Ectodermal cell (in vitro differentiated cells): ENCODE measurements at regions not wholly inside any gene's neighbourhood (a gene's known extent, or its start where the extent isn't known, plus 50 kb on each side); places are given as distances from the start of the nearest gene placed in this dataset.
"Not testable (repeated sequence)": the region's sequence is repeated elsewhere in the genome, so short reads cannot be mapped to it uniquely, and the experiment has no call there.

Experiments used
- H3K27ac ChIP-seq: 2 replicates; pipeline ENCODE4 v1.7.0; 2013; ENCODE audit warnings: mild to moderate bottlenecking, low read depth, low read length; ENCODE audit not compliant: insufficient read depth, poor library complexity, severe bottlenecking
- H3K27me3 ChIP-seq: 2 replicates; pipeline ENCODE4 v1.7.0; 2013; ENCODE audit warnings: mild to moderate bottlenecking, low read length; ENCODE audit not compliant: insufficient read depth, control insufficient read depth, poor library complexity, severe bottlenecking
- H3K36me3 ChIP-seq: one replicate; pipeline ENCODE4 v1.7.0; 2013; ENCODE audit warnings: low read length; ENCODE audit not compliant: control insufficient read depth, insufficient read depth
- H3K4me1 ChIP-seq: one replicate; pipeline ENCODE4 v1.7.0; 2013; ENCODE audit warnings: low read length; ENCODE audit not compliant: control insufficient read depth, insufficient read depth
- H3K4me3 ChIP-seq: 2 replicates; pipeline ENCODE4 v1.7.0; 2013; ENCODE audit warnings: low read depth, low read length, control low read depth; ENCODE audit not compliant: insufficient read depth
- H3K9me3 ChIP-seq: 2 replicates; pipeline ENCODE4 v1.7.0; 2013; ENCODE audit warnings: mild to moderate bottlenecking, low read length, moderate library complexity; ENCODE audit not compliant: control insufficient read depth
- WGBS, 2 experiments: methylation state at CpG; one replicate each; pipeline ENCODE4 v1.1.7; 2013; ENCODE audit warnings: missing lambda C conversion rate in 2 of 2; 5-methylcytosine and 5-hydroxymethylcytosine counted together

DNA sequence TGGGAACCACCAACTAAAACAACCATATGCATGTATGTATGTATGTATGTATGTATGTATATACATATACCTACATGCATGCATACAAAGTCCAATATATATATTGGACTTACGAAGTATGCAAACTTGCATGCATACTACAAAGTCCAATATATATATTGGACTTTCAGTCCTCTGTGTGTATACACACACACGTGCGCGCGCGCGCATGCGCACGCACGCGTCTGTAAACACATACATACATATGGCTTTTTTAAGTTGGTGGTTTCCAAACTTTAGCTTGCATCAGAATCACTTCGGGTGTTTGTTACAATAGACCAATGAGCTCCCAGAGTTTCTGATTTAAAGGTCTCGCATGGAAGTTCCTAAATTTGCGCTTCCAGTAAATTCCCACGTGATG is 197.5 kb upstream of the C1orf87 start:
- WGBS, 2 experiments: 88 to 94% methylated on average over 15 of the region's 15 CpGs
- Histone ChIP-seq H3K27ac (no peak overlapping the region), H3K27me3 (no peaks in the 10 kb centered on the region), H3K4me3 (no peak overlapping the region), H3K36me3 (no peaks in the 10 kb centered on the region), H3K9me3 (no peaks in the 10 kb centered on the region), H3K4me1 (no peaks in the 10 kb centered on the region)

DNA sequence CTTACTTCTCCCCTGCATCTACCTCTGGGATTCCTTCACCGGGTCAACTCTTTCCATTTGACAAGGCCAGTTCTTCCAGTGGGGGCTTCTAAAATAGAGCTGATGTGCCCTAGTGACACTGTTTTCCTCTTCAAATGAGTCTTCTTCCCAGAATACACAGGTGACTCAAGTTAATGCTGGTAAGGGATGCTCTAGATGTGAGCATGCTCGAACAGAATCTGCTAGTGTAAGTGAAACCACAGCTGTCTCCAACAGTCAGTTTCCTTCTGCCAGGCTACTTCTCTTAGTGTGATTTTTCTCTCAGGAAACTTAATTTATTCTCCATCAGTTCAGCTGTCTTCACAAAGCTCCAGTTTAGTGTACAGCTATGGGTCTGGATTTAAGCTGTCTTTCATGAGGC is 194.9 kb upstream of the C1orf87 start:
- no peaks in the 10 kb centered on the region for H3K27me3 ChIP-seq
- 95 to 97% methylated on average over 2 of the region's 2 CpGs for WGBS, 2 experiments
- no peaks in the 10 kb centered on the region for H3K9me3 ChIP-seq
- H3K4me3 ChIP-seq: no peak overlapping the region
- H3K27ac ChIP-seq: no peak overlapping the region
- H3K4me1 ChIP-seq: no peaks in the 10 kb centered on the region
- no peaks in the 10 kb centered on the region for H3K36me3 ChIP-seq

DNA sequence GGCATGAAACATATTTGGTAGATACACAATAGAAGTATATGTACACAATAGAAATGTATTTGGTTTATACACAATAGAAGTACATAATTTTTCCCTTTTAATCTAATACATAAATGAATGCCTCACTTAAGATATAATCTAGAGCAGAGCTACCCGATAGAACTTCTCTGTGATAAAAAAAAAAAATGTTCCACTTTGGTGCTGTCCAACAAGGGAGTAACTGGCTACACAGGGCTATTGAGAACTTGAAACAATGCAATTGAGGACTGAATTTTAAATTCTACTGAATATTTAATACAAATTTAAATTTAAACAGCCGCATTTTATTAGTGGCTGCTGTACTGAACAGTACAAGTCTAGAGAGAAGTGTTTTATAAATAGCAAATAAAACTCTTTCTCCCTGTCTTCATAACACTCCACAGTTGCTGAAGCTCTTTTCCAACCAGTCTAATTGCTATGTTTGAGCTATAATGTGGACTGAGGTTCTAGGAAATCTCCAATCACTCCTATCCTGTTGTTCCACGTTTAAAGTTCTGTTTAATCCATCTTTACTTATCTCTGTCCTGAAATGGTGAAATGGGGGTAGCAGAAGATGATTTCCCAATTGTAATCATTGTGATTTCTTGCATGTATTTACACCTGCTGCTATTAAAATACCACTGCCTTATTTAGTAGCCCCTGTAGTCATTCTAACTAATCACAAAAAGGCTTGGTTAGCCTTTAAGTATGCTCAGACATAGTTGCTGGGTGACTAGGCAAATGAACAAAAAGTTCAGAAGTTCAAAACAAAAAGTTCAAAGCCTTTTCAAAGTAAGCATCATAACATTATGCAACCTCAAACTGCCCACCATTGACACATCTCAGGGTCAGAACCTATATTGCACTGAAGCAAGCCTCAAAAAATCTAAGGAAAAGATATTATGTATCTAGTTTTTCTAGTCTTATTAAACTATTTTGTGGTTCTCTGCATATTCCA is 192.3 kb upstream of the C1orf87 start:
- H3K27ac ChIP-seq: no peak overlapping the region
- H3K4me1 ChIP-seq: no peaks in the 10 kb centered on the region
- no peaks in the 10 kb centered on the region for H3K9me3 ChIP-seq
- no peaks in the 10 kb centered on the region for H3K36me3 ChIP-seq
- WGBS, 2 experiments: 82 to 100% methylated on average over 1 to 2 of the region's 3 CpGs
- H3K27me3 ChIP-seq: no peaks in the 10 kb centered on the region
- H3K4me3 ChIP-seq: no peak overlapping the region

DNA sequence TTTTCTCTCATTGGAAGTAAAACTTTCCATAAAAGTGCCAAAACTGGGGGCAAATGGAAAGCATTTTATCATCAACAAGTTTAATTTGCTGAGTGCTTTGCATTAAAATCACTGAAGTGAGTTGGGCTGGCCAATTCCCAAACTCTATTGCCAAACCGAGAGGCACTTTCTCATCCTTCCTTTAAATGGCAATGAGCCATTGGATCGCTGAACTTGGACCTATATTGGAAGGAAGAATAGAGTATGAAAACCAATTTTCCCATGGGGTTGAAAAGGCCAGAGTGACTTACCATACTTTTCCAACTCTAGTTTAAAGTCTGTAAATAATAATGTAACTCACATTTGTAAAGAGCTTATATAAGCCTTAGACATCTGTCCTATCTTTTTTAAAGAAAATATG is 189.1 kb upstream of the C1orf87 start:
- no peaks in the 10 kb centered on the region for H3K27me3 ChIP-seq
- no peaks in the 10 kb centered on the region for H3K4me1 ChIP-seq
- 90 to 100% methylated on average over 2 of the region's 2 CpGs for WGBS, 2 experiments
- no peaks in the 10 kb centered on the region for H3K9me3 ChIP-seq
- H3K36me3 ChIP-seq: no peaks in the 10 kb centered on the region
- no peak overlapping the region for H3K27ac ChIP-seq
- no peak overlapping the region for H3K4me3 ChIP-seq

DNA sequence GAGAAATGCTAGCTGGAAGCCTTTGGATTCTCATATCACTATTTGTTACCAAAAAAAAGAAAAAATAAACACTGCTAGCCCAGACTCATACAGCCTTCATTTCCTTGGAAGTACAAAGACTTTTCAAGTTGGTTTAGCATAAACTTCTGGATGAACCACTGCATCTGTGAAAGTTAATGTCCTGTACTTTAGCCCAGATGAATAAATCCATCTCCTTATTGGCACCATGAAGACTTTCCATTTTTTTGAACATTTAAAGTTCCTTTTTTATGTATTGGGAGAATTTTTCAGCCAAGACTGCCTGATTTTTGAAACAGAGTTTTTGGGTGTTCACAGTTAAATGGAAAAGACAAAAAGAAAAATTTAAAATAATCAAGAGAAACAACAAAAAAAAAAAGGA is 184.0 kb upstream of the C1orf87 start:
- no peaks in the 10 kb centered on the region for H3K36me3 ChIP-seq
- no peak overlapping the region for H3K27ac ChIP-seq
- H3K4me3 ChIP-seq: no peak overlapping the region
- H3K27me3 ChIP-seq: no peaks in the 10 kb centered on the region
- no peaks in the 10 kb centered on the region for H3K4me1 ChIP-seq
- no peaks in the 10 kb centered on the region for H3K9me3 ChIP-seq

DNA sequence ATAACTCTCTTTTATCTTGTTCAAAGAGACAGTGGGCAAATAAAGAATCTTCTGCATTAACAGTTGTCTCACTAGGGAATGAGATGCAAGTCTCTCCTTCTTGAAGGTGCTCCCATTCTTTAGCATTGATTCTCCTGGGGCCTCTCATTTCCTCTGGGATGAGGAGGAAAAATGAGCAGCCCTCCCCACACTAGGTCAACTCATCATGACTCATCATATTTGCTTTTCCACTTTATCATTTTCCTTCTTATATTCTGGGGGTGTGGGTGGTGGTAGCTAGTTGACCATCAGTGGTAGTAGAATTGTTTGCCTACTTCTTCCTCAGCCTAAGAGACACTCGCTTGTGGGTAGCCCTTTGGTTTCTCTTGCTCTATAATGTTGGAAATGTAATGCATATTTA is 182.0 kb upstream of the C1orf87 start:
- Histone ChIP-seq H3K27ac (no peak overlapping the region), H3K4me3 (no peak overlapping the region), H3K36me3 (no peaks in the 10 kb centered on the region), H3K9me3 (no peaks in the 10 kb centered on the region), H3K4me1 (no peaks in the 10 kb centered on the region), H3K27me3 (no peaks in the 10 kb centered on the region)
- 50 to 100% methylated on average over 1 of the region's 1 CpG for WGBS, 2 experiments

DNA sequence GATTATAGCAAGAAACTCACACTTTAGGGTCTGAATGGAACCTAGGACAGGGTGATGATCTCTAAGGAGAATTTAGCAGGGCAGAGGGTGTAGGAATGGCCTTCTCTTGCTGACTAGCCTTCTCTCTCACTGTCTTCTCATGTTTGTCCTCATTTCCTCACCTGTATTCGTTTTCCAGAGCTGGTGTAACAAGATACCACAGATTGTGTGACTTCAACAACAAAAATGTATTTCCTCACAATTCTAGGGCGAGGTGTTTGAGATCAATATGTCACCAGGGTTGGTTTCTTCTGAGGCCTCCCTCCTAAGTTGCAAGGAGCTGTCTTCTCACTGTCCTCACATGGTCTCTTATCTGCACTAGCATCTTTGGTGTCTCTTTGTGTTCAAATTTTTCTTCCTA is 177.9 kb upstream of the C1orf87 start:
- Histone ChIP-seq H3K27ac (no peak overlapping the region), H3K9me3 (no peaks in the 10 kb centered on the region), H3K27me3 (no peaks in the 10 kb centered on the region), H3K4me1 (no peaks in the 10 kb centered on the region), H3K36me3 (no peaks in the 10 kb centered on the region), H3K4me3 (no peak overlapping the region)
- WGBS, 2 experiments: 79 to 84% methylated on average over 2 of the region's 2 CpGs

DNA sequence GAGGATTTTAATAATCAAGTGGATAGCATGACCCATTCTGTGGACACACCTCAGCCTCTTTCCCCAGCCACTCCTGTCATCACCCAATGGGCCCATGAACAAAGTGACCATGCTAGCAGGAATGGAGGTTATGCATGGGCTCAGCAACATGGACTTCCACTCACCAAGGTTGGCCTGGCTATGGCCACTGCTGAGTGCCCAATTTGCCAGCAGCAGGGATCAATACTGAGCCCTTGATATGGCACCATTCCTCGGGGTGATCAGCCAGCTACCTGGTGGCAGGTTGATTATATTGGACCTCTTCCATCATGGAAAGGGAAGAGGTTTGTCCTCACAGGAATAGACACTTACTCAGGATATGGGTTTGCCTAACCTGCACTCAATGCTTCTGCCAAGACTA is 173.9 kb upstream of the C1orf87 start:
- not testable (repeated sequence) for H3K36me3 ChIP-seq, H3K27ac ChIP-seq, H3K9me3 ChIP-seq, H3K27me3 ChIP-seq, H3K4me1 ChIP-seq, H3K4me3 ChIP-seq
- 83 to 92% methylated on average over 1 of the region's 1 CpG for WGBS, 2 experiments

DNA sequence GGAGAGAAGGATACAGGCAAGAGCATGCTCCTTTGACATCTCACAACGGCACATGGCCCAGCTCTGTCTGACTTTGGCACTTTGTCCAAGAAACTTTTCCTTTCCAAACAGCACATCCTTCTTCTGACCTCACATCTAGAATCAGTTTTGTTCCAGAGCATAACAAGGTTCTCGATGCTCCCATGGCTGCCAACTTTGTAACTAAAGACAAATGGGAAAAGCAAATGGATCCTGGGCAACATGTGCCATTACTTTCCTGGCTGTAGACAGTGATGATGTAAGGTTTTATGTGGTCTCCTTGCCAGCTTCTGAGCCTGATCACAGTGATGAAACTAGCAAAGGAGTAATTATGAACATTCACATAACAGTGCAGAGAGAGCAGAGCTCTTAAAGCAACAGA is 171.8 kb upstream of the C1orf87 start:
- Histone ChIP-seq H3K27me3 (no peaks in the 10 kb centered on the region), H3K36me3 (no peaks in the 10 kb centered on the region), H3K4me1 (no peaks in the 10 kb centered on the region), H3K27ac (no peak overlapping the region), H3K9me3 (no peaks in the 10 kb centered on the region), H3K4me3 (no peak overlapping the region)
- 90 to 93% methylated on average over 2 of the region's 2 CpGs for WGBS, 2 experiments

DNA sequence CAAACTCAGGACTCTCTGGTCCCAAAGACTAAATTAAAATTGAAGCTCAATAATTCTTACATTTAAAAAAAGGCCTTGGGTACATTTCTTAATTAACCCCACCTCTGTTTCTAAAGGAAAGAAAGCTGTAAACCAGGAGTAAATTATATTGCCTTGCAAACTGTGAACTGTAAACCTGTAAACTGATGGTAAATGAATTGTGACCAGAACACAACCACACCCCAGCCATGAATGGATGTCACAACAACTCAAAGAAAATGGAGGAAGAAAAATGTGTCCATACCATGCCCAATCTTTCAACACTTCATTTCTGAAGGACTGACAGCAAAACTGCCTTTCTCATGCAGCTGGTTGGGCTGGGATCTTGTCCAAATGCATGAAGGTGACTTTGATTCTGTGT is 171.3 kb upstream of the C1orf87 start:
- no peak overlapping the region for H3K4me3 ChIP-seq
- H3K27ac ChIP-seq: no peak overlapping the region
- H3K4me1 ChIP-seq: no peaks in the 10 kb centered on the region
- no peaks in the 10 kb centered on the region for H3K9me3 ChIP-seq
- H3K36me3 ChIP-seq: no peaks in the 10 kb centered on the region
- H3K27me3 ChIP-seq: no peaks in the 10 kb centered on the region
